ENCODE measurements at regions not wholly inside any gene's neighbourhood (a gene's known extent, or its start where the extent isn't known, plus 50 kb on each side); places are given as distances from the start of the nearest gene placed in this dataset.

- TF ChIP-seq POLR2A (IDR thresholded peaks at IDR 0.05) (no peak), EP300 (IDR thresholded peaks at IDR 0.05) (no peak), POLR2AphosphoS5 (IDR thresholded peaks at IDR 0.05) (no peak)
- TF ChIP-seq, protein P1, sequence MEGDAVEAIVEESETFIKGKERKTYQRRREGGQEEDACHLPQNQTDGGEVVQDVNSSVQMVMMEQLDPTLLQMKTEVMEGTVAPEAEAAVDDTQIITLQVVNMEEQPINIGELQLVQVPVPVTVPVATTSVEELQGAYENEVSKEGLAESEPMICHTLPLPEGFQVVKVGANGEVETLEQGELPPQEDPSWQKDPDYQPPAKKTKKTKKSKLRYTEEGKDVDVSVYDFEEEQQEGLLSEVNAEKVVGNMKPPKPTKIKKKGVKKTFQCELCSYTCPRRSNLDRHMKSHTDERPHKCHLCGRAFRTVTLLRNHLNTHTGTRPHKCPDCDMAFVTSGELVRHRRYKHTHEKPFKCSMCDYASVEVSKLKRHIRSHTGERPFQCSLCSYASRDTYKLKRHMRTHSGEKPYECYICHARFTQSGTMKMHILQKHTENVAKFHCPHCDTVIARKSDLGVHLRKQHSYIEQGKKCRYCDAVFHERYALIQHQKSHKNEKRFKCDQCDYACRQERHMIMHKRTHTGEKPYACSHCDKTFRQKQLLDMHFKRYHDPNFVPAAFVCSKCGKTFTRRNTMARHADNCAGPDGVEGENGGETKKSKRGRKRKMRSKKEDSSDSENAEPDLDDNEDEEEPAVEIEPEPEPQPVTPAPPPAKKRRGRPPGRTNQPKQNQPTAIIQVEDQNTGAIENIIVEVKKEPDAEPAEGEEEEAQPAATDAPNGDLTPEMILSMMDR (IDR thresholded peaks at IDR 0.05), result no peak
Measured at GRCh38 chr13:78993792-78994191, 334.8 kb upstream of the OBI1 start.

All from gastroesophageal sphincter (tissue), 3 donors.